LNCaP clone FGC (cell line): ENCODE measurements at regions not wholly inside any gene's neighbourhood (a gene's known extent, or its start where the extent isn't known, plus 50 kb on each side); places are given as distances from the start of the nearest gene placed in this dataset.

Experiments used
- DNase-seq: peaks from one replicate; pipeline ENCODE4 v3.0.0-alpha.2; 2011; ENCODE audit warnings: low read depth
- H3K4me3 ChIP-seq: 2 replicates; pipeline ENCODE4 v1.5.1; 2011; ENCODE audit warnings: mild to moderate bottlenecking, low read depth, low read length, control low read depth
- CTCF ChIP-seq: IDR thresholded peaks from 2 replicates; pipeline ENCODE4 v1.5.1; 2012; ENCODE audit warnings: mild to moderate bottlenecking; ENCODE audit not compliant: control insufficient read depth, insufficient read depth; ENCODE audit errors: extremely low read depth

- DNase-seq = no peak
- H3K4me3 ChIP-seq = no peak overlapping the region
- no peak for TF ChIP-seq CTCF
Observed at GRCh38 chr3:189557824-189558223, 73.4 kb upstream of the TP63 start.

- no peak overlapping the region for H3K4me3 ChIP-seq
- no peak for TF ChIP-seq CTCF
- DNase-seq = no peak
Observed at GRCh38 chr3:189561256-189561655, 69.9 kb upstream of the TP63 start.

- DNase-seq = no peak
- no peak overlapping the region for H3K4me3 ChIP-seq
- TF ChIP-seq CTCF = no peak
Observed at GRCh38 chr3:189563853-189564563, 67.2 kb upstream of the TP63 start.

- H3K4me3 ChIP-seq = no peak overlapping the region
- DNase-seq = no peak
Observed at GRCh38 chr3:189566550-189567130, 64.5 kb upstream of the TP63 start.

GRCh38 chr3:189567322-189567721 lies 63.9 kb upstream of the TP63 start:
- no peak overlapping the region for H3K4me3 ChIP-seq
- no peak for TF ChIP-seq CTCF
- DNase-seq = no peak

More at GRCh38 chr3:189566550-189567130, 64.5 kb upstream of the TP63 start:
- TF ChIP-seq CTCF = no peak

GRCh38 chr3:189567766-189568420 lies 63.3 kb upstream of the TP63 start:
- DNase-seq = no peak
- no peak for TF ChIP-seq CTCF
- H3K4me3 ChIP-seq = no peak overlapping the region
